GM23248 (cell line): ENCODE measurements at regions not wholly inside any gene's neighbourhood (a gene's known extent, or its start where the extent isn't known, plus 50 kb on each side); places are given as distances from the start of the nearest gene placed in this dataset.

Experiments used
- EZH2 ChIP-seq: fragments of 200-600 bp; sonication (generic); IDR thresholded peaks from 2 replicates; pipeline ENCODE4 v1.6.1; 2018; ENCODE audit warnings: antibody characterized with exemption, mild to moderate bottlenecking; ENCODE audit not compliant: insufficient read depth, poor library complexity, severe bottlenecking
- EZH2phosphoT487 ChIP-seq: fragments of 200-600 bp; sonication (generic); IDR thresholded peaks from 2 replicates; pipeline ENCODE4 v1.6.1; 2018; ENCODE audit warnings: antibody characterized with exemption, moderate library complexity, mild to moderate bottlenecking, low read depth; ENCODE audit not compliant: insufficient read depth

- TF ChIP-seq EZH2phosphoT487: no peak
- TF ChIP-seq EZH2: no peak
These were observed 286.2 kb downstream of the ACTL7B start for GRCh38 chr9:108569624-108570023.
